AG09319 (cell line): ENCODE measurements at regions not wholly inside any gene's neighbourhood (a gene's known extent, or its start where the extent isn't known, plus 50 kb on each side); places are given as distances from the start of the nearest gene placed in this dataset.
"Not testable (repeated sequence)": the region's sequence is repeated elsewhere in the genome, so short reads cannot be mapped to it uniquely, and the experiment has no call there.

ENCODE experiments used
- DNase-seq: peaks from one replicate; pipeline ENCODE4 v3.0.0-alpha.2; 2010; ENCODE audit warnings: low read depth; ENCODE audit errors: extremely low read depth
- CTCF ChIP-seq: IDR thresholded peaks from 2 replicates; pipeline ENCODE4 v1.5.1; 2011; ENCODE audit warnings: low read depth, mild to moderate bottlenecking, inconsistent platforms, low read length, moderate library complexity

- DNase-seq = no peak
- no peak for TF ChIP-seq CTCF
Measured at GRCh38 chr6:115873901-115874300, 186.8 kb downstream of the FRK start.

- DNase-seq = no peak
- no peak for TF ChIP-seq CTCF
Measured at GRCh38 chr6:115870464-115870863, 190.2 kb downstream of the FRK start.

GRCh38 chr6:115865914-115866313 is 194.8 kb downstream of the FRK start:
- no peak for TF ChIP-seq CTCF
- no peak for DNase-seq

- no peak for TF ChIP-seq CTCF
- no peak for DNase-seq
Measured at GRCh38 chr6:115863211-115863610, 197.5 kb downstream of the FRK start.

GRCh38 chr6:115861658-115862057 is 199.0 kb downstream of the FRK start:
- not testable (repeated sequence) for DNase-seq

- DNase-seq = not testable (repeated sequence)
Measured at GRCh38 chr6:115859577-115859976, 201.1 kb downstream of the FRK start.

- TF ChIP-seq CTCF = no peak
- DNase-seq = no peak
Measured at GRCh38 chr6:115854866-115855665, 205.6 kb downstream of the FRK start.

GRCh38 chr6:115847671-115848070 is 213.0 kb downstream of the FRK start:
- no peak for DNase-seq
- no peak for TF ChIP-seq CTCF
